Heart left ventricle (tissue), 13 donors: ENCODE measurements at regions not wholly inside any gene's neighbourhood (a gene's known extent, or its start where the extent isn't known, plus 50 kb on each side); places are given as distances from the start of the nearest gene placed in this dataset.

Experiments
- POLR2A ChIP-seq, 2 donors: fragments of 450-650 bp; IDR thresholded peaks; one replicate each; pipeline ENCODE4 v1.6.1; 2017; ENCODE audit warnings: antibody characterized with exemption in 2 of 2, mild to moderate bottlenecking in 2 of 2, moderate library complexity in 2 of 2
- TF ChIP-seq, protein P1 (sequence below), 12 donors: fragments of 200-600 bp; sonication (generic) in 4 of 12; IDR thresholded peaks; one replicate each; pipeline versions ENCODE4 v1.5.0 to v1.8.0; 2018 to 2022; ENCODE audit warnings: antibody characterized with exemption in 12 of 12, mild to moderate bottlenecking in 5 of 12
- donor health status: ischemic (EF 13 %, LVEDD 7.1; RV severe dilation, severe dysfunction).
- donor health status: DM: no; HTN: yes; CAD: no.
- donor health status: DM: no; HTN: no; CAD: no.
- donor health status: ischemic (EF 25% LVEDD 6.9; RV normal size, moderate dysfunction).
- donor health status: ischemic (EF 25% LVEDD 5.7; RV mildly dilated, moderate dysfunction).
- donor health status: ischemic (EF 35%, LVEDD 5.7; RV mildly dilated, moderate dysfunction).
- donor health status: nonischemic (EF 11% LVEDD 7.7; RV severe dilation, severe dysfunction).
- donor health status: DM: yes; HTN: yes; CAD: no.
- donor health status: PGD.
- donor health status: ischemic (EF 29% LVEDD 5.4; RV normal size, mild dysfunction).
- donor health status: nonischemic (EF 23%, LVEDD 6.1; RV moderate dilation, normal function).

DNA sequence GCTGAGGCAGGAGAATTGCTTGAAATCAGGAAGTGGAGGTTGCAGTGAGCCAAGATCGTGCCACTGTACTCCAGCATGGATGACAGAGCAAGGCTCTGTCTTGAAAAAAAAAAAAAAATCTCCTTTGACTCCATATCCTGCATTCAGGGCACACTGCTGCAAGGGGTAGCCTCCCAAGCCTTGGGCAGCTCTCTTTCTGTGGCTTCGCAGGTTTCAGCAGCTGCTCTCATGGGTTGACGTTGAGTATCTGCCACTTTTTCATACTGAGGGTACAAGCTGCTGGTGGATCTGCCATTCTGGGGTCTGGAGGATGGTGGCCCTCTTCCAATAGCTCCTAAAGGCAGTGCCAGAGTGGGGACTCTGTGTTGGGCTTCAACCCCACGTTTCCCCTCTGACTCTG is 2198.1 kb upstream of the WWC1 start:
- TF ChIP-seq, protein P1, sequence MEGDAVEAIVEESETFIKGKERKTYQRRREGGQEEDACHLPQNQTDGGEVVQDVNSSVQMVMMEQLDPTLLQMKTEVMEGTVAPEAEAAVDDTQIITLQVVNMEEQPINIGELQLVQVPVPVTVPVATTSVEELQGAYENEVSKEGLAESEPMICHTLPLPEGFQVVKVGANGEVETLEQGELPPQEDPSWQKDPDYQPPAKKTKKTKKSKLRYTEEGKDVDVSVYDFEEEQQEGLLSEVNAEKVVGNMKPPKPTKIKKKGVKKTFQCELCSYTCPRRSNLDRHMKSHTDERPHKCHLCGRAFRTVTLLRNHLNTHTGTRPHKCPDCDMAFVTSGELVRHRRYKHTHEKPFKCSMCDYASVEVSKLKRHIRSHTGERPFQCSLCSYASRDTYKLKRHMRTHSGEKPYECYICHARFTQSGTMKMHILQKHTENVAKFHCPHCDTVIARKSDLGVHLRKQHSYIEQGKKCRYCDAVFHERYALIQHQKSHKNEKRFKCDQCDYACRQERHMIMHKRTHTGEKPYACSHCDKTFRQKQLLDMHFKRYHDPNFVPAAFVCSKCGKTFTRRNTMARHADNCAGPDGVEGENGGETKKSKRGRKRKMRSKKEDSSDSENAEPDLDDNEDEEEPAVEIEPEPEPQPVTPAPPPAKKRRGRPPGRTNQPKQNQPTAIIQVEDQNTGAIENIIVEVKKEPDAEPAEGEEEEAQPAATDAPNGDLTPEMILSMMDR (IDR thresholded peaks at IDR 0.05): no peak
- no peak for TF ChIP-seq POLR2A (IDR thresholded peaks at IDR 0.05)
